Breast epithelium (tissue), 3 donors: ENCODE measurements at regions not wholly inside any gene's neighbourhood (a gene's known extent, or its start where the extent isn't known, plus 50 kb on each side); places are given as distances from the start of the nearest gene placed in this dataset.

Source experiments
- CTCF ChIP-seq, 3 donors: fragments of 450-650 bp; IDR thresholded peaks; one replicate each; pipeline ENCODE4 v1.5.1; 2016 to 2017; ENCODE audit warnings: antibody characterized with exemption in 3 of 3, mild to moderate bottlenecking in 3 of 3, moderate library complexity in 3 of 3
- POLR2A ChIP-seq: fragments of 450-650 bp; IDR thresholded peaks from one replicate; pipeline ENCODE4 v1.6.1; 2016; ENCODE audit warnings: antibody characterized with exemption, mild to moderate bottlenecking, moderate library complexity

- TF ChIP-seq CTCF (IDR thresholded peaks at IDR 0.05) (no peak), POLR2A (no peak)
Measured at GRCh38 chr13:95411428-95412040, 110.3 kb upstream of the ABCC4 start.
